ENCODE measurements at regions not wholly inside any gene's neighbourhood (a gene's known extent, or its start where the extent isn't known, plus 50 kb on each side); places are given as distances from the start of the nearest gene placed in this dataset.
A peak's percentile ranks its signal among the peaks of the same experiment; 100 is the strongest.

DNA sequence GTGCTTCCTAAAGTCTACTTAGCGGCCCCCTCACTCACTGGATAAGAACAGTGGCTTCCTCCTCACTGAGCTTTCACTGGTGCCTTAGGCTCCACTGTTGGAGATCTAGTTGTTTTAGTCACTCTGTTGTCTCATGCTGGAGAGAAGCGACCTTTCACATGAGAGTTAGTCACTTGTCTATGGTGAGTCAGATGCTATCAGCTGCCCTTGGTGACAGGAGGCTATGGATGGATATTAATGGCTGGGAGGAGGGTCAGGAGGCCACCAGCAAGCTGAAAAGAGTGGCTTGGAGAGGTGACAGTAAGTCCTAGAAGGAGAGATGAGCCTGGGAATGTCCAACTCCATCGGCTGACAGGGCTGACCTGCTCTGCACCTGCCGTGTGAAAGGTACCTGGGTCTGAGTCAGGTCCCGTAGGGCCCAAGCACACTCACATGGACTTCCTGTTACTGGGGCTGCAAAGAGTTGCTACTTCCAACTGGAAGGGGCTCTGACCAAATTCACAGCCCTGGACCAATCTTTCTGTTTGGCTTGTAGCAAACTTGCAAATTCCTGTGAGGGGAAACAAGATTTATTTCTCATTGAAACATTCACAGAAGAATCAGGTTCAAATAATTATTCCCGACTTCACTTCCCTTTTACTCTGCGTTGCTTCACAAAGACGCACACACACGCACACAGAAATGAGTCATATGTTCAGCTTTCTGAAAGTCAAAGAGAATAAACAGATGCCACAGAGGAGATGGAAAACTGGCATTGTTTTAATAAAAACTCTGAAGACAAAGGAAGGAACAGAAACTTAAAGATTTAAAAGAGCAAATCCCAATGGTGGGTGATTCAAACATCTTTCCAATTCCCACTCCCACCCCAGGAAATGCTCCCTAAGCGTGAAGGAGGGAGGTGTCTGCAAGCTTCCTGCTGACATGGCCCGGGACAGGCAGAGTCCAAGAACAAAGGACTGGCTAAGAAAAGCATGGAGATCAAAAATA lies 203.5 kb upstream of the TWIST2 start:
- H3K27ac ChIP-seq (ENCODE audit: low read length): peak overlapping the region; percentile 67
- H3K36me3 ChIP-seq (ENCODE audit: control insufficient read depth in 1 of 2, insufficient read depth in 2 of 2, low read length in 2 of 2): no peaks in the 10 kb centered on the region
- no peaks in the 10 kb centered on the region for H3K27me3 ChIP-seq (ENCODE audit: low read depth, low read length)

DNA sequence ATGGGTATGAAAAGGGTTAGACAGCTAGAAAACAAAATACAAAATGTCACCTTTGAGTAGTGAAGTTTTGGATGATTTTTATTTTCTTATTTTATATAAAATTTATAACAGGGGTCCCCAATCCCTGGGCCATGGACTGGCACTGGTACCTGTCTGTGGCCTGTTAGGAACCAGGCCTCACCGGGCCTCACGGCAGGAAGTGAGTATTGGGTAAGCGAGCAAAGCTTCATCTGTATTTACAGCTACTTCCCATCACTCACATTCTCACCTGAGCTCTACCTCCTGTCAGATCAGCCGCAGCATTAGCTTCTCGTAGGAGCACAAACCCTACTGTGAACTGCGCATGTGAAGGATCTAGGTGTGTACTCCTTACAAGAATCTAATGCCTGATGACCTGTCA lies 202.8 kb upstream of the TWIST2 start:
- peaks cover 4 to 15% of the 10 kb centered on the region in 2 donors for H3K4me1 ChIP-seq (ENCODE audit: control insufficient read depth in 1 of 2, insufficient read depth in 2 of 2, low read length in 2 of 2)
- H3K4me3 ChIP-seq (ENCODE audit: low read depth in 1 of 2, low read length in 2 of 2): no peak overlapping the region
- H3K27me3 ChIP-seq (ENCODE audit: low read depth, low read length): no peaks in the 10 kb centered on the region
- no peaks in the 10 kb centered on the region for H3K9me3 ChIP-seq (ENCODE audit: control insufficient read depth in 1 of 2, low read length in 2 of 2)
- H3K36me3 ChIP-seq (ENCODE audit: control insufficient read depth in 1 of 2, insufficient read depth in 2 of 2, low read length in 2 of 2): no peaks in the 10 kb centered on the region
- H3K27ac ChIP-seq (ENCODE audit: low read length): peak overlapping the region; percentile 67

More for the DNA sequence above, 203.5 kb upstream of the TWIST2 start:
- peaks cover 4 to 15% of the 10 kb centered on the region in 2 donors for H3K4me1 ChIP-seq (ENCODE audit: control insufficient read depth in 1 of 2, insufficient read depth in 2 of 2, low read length in 2 of 2)
- H3K9me3 ChIP-seq (ENCODE audit: control insufficient read depth in 1 of 2, low read length in 2 of 2): no peaks in the 10 kb centered on the region
- H3K4me3 ChIP-seq (ENCODE audit: low read depth in 1 of 2, low read length in 2 of 2): no peak overlapping the region

DNA sequence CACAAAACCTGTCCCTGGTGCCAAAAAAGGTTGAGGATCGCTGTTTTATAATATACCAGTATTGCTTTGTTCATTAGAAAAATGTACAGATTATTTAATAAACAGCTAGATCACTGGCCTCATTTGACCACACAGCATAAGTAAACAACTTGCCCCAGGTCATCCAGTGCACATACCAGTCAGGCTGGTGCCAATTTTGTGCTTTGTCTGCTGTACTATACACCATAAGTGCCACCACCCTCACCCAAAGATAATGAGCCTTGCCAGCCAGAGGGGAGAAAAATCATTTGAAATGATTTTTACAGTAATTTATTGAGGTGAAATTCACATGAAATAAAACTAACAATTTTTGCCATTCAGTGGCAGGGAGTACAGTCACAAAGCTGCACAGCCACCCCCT lies 202.2 kb upstream of the TWIST2 start:
- no peaks in the 10 kb centered on the region for H3K9me3 ChIP-seq (ENCODE audit: control insufficient read depth in 1 of 2, low read length in 2 of 2)
- H3K36me3 ChIP-seq (ENCODE audit: control insufficient read depth in 1 of 2, insufficient read depth in 2 of 2, low read length in 2 of 2): no peaks in the 10 kb centered on the region
- H3K4me1 ChIP-seq (ENCODE audit: control insufficient read depth in 1 of 2, insufficient read depth in 2 of 2, low read length in 2 of 2): peaks cover 4 to 15% of the 10 kb centered on the region in 2 donors
- H3K4me3 ChIP-seq (ENCODE audit: low read depth in 1 of 2, low read length in 2 of 2): no peak overlapping the region
- H3K27ac ChIP-seq (ENCODE audit: low read length): peak overlapping the region; percentile 26
- H3K27me3 ChIP-seq (ENCODE audit: low read depth, low read length): no peaks in the 10 kb centered on the region

DNA sequence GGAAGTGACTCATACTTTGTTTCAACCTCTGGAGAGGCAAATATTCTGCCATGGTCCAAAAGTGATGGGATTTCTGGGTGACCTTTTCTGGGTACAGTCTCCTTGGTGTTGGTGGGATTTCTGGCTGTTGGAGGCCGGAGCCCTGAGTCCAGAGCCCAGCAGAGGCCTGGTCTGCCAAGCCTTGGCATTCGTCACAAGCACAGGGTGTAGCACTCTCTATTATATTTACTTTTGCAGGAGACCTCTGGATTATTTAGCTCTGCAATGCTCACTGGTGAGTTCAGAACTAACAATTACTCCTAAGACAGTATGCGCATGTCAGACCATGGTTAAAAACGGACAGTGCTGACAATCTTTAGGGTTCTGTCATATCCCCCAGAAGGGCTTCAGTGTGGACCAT lies 201.6 kb upstream of the TWIST2 start:
- Histone ChIP-seq H3K4me1 (ENCODE audit: control insufficient read depth in 1 of 2, insufficient read depth in 2 of 2, low read length in 2 of 2) (peaks cover 4 to 15% of the 10 kb centered on the region in 2 donors), H3K4me3 (ENCODE audit: low read depth in 1 of 2, low read length in 2 of 2) (no peak overlapping the region), H3K36me3 (ENCODE audit: control insufficient read depth in 1 of 2, insufficient read depth in 2 of 2, low read length in 2 of 2) (no peaks in the 10 kb centered on the region), H3K27me3 (ENCODE audit: low read depth, low read length) (no peaks in the 10 kb centered on the region), H3K9me3 (ENCODE audit: control insufficient read depth in 1 of 2, low read length in 2 of 2) (no peaks in the 10 kb centered on the region), H3K27ac (ENCODE audit: low read length) (peak overlapping the region; percentile 26)

DNA sequence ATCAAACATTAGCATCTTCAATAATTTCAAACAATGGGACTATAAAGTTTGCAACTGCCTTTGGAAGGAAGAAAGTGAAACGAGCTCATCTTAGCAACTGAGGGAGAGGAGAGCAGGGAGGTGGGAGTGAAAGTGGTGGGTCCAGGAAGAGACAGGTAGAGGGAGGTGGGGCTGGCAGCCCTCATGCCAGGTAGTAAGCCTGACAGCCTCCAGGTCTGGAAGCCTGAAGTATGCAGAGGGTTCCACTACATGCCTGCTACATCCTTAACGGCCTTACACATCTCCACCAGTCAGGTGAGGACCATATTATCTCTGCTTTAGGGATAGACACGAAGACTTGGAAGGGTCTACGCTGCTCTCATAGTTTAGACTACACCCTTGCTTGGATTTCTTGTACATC lies 201.1 kb upstream of the TWIST2 start:
- H3K27me3 ChIP-seq (ENCODE audit: low read depth, low read length): no peaks in the 10 kb centered on the region
- no peaks in the 10 kb centered on the region for H3K36me3 ChIP-seq (ENCODE audit: control insufficient read depth in 1 of 2, insufficient read depth in 2 of 2, low read length in 2 of 2)
- no peak overlapping the region for H3K27ac ChIP-seq (ENCODE audit: low read length)
- no peaks in the 10 kb centered on the region for H3K9me3 ChIP-seq (ENCODE audit: control insufficient read depth in 1 of 2, low read length in 2 of 2)
- no peak overlapping the region for H3K4me3 ChIP-seq (ENCODE audit: low read depth in 1 of 2, low read length in 2 of 2)
- peaks cover 4 to 15% of the 10 kb centered on the region in 2 donors for H3K4me1 ChIP-seq (ENCODE audit: control insufficient read depth in 1 of 2, insufficient read depth in 2 of 2, low read length in 2 of 2)

DNA sequence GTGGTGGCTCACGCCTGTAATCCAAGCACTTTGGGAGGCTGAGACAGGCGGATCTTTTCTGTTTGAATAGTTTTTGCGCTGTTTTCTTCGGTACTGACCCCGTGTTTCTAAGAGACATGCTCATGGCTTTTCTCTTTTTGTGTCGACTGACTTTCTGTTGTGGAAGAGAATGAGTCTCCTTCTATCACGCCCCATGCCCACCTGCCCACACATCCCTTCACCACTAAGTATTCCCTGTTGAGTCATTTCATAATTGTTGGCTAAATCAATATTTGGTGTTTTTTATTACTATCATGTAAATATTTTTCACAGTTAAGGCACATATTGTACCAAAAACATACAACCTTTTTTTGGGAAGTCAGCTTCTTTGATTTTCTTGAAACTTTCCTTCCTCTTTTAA lies 198.8 kb upstream of the TWIST2 start:
- H3K9me3 ChIP-seq (ENCODE audit: control insufficient read depth in 1 of 2, low read length in 2 of 2): no peaks in the 10 kb centered on the region
- no peaks in the 10 kb centered on the region for H3K36me3 ChIP-seq (ENCODE audit: control insufficient read depth in 1 of 2, insufficient read depth in 2 of 2, low read length in 2 of 2)
- H3K4me1 ChIP-seq (ENCODE audit: control insufficient read depth in 1 of 2, insufficient read depth in 2 of 2, low read length in 2 of 2): peaks cover 0 to 15% of the 10 kb centered on the region in 2 donors
- H3K27me3 ChIP-seq (ENCODE audit: low read depth, low read length): no peaks in the 10 kb centered on the region
- H3K27ac ChIP-seq (ENCODE audit: low read length): no peak overlapping the region
- no peak overlapping the region for H3K4me3 ChIP-seq (ENCODE audit: low read depth in 1 of 2, low read length in 2 of 2)

DNA sequence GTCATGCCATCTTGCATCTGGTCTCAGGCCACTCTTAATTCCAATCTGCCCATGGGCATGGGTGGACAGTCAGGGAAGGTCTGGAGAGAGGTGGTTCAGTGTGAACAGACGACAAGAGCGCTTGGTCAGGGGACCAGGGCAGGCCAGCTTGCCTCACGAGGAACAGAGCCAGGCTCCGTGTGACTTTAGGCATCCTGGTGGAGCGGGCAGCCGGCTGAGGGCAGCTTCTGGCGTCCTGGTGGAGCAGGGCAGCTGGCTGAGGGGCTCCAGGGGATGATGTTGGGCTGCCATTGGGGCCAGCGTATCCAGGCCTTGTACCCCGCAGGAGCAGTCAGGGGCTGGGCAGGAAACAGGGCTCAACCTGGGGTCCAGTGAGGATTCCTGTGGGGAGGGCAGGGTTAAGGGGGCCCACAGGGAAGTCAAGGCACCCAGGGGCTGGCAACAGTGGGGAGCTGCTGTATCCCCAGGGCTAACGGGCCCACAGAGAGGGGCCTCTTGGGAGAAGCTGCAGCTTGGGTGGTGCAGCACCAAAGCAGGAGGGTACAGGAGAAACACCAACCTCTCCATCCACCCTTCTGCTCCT lies 197.9 kb upstream of the TWIST2 start:
- no peak overlapping the region for H3K27ac ChIP-seq (ENCODE audit: low read length)
- no peaks in the 10 kb centered on the region for H3K36me3 ChIP-seq (ENCODE audit: control insufficient read depth in 1 of 2, insufficient read depth in 2 of 2, low read length in 2 of 2)
- peaks cover 0 to 11% of the 10 kb centered on the region in 2 donors for H3K4me1 ChIP-seq (ENCODE audit: control insufficient read depth in 1 of 2, insufficient read depth in 2 of 2, low read length in 2 of 2)
- H3K9me3 ChIP-seq (ENCODE audit: control insufficient read depth in 1 of 2, low read length in 2 of 2): no peaks in the 10 kb centered on the region
- H3K27me3 ChIP-seq (ENCODE audit: low read depth, low read length): no peaks in the 10 kb centered on the region
- H3K4me3 ChIP-seq (ENCODE audit: low read depth in 1 of 2, low read length in 2 of 2): no peak overlapping the region

DNA sequence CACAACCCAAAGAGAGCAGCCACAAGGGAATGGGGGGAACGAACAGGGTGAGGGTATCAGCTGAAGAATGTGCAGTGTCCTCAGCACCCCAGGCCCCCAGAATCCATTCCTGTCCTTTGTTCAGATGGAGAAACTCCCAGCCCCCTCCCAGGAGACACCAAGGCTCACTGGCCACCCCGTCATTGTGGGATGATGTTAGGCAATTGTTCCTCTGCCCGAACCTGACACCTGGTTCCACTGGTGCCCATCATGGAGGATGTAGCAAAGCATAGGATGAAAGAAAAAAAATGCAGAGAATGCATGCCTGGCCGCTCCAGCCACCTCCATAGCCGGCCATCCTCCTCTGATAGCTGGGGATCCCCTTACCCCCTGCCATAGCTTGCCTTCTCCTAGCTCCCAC lies 197.3 kb upstream of the TWIST2 start:
- Histone ChIP-seq H3K4me3 (ENCODE audit: low read depth in 1 of 2, low read length in 2 of 2) (no peak overlapping the region), H3K36me3 (ENCODE audit: control insufficient read depth in 1 of 2, insufficient read depth in 2 of 2, low read length in 2 of 2) (no peaks in the 10 kb centered on the region), H3K27me3 (ENCODE audit: low read depth, low read length) (no peaks in the 10 kb centered on the region), H3K4me1 (ENCODE audit: control insufficient read depth in 1 of 2, insufficient read depth in 2 of 2, low read length in 2 of 2) (peaks cover 0 to 8% of the 10 kb centered on the region in 2 donors), H3K27ac (ENCODE audit: low read length) (no peak overlapping the region), H3K9me3 (ENCODE audit: control insufficient read depth in 1 of 2, low read length in 2 of 2) (no peaks in the 10 kb centered on the region)

DNA sequence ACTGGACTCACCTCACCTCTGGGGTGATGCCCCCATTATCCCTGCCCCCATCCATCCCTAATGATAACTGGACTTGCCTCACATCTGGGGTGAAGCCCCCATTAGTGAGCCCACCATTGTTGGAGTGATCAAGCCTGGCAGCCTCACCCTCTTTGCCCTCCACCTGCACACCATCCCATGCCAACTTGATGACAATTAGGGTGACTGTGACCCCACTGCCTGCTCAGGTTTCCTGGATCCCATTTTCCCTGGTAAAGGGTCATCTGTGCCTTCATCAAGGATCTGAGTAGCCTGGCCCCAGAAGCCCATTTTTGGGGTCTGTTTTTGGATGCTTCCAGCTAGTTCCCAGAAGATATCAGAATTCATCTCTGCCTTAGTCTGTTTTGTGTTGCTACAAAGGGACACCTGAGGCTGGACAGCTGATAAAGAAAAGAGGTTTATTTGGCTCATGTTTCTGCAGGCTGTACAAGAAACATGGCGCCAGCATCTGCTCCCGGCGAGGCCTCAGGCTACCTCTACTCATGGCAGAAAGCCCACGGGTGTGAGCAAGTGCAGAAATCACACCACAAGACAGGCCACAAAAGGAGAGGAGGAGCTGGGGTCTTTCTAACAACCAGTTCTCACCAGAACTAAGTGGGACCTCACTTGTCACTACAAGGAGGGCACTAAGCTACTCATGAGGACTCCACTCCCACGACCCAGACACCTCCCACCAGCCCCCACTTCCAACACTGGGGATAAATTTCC lies 196.4 kb upstream of the TWIST2 start:
- Histone ChIP-seq H3K27ac (ENCODE audit: low read length) (no peak overlapping the region), H3K36me3 (ENCODE audit: control insufficient read depth in 1 of 2, insufficient read depth in 2 of 2, low read length in 2 of 2) (no peaks in the 10 kb centered on the region), H3K27me3 (ENCODE audit: low read depth, low read length) (no peaks in the 10 kb centered on the region), H3K9me3 (ENCODE audit: control insufficient read depth in 1 of 2, low read length in 2 of 2) (no peaks in the 10 kb centered on the region), H3K4me1 (ENCODE audit: control insufficient read depth in 1 of 2, insufficient read depth in 2 of 2, low read length in 2 of 2) (no peaks in the 10 kb centered on the region), H3K4me3 (ENCODE audit: low read depth in 1 of 2, low read length in 2 of 2) (no peak overlapping the region)

DNA sequence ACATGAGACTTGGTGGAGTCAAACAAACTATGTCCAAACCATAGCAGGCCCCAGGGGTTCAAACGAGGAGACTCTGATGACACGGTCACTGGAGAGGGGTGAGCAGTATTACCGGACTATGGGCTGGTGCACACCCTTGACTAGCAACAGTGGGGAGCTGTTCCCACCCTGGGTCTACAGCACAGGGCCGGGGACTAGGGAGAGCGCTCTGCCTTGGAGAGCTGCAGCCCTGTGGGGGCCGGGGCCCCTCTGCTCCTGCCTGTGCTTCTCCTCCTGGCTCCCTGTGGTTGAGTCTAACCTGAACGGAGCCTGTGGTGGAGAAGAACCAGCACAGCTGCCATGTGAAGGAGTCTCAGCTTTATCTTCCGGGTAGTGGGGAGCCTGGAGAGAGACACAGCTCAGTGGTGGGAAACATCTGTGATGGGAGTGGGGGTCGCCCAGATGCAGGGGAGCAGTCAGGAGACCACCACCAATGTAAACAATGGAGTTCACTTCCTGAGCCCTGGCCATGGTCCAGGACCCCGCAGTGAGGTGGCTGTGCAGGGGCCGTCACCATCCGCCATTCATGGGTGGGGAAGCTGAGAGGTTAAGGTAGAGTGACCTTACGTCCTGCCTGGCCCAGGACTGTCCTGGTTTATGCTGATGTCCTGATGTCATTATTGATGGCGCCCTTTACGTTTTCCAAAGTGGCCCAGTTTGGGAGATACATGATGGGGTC lies 195.7 kb upstream of the TWIST2 start:
- H3K4me1 ChIP-seq (ENCODE audit: control insufficient read depth in 1 of 2, insufficient read depth in 2 of 2, low read length in 2 of 2): no peaks in the 10 kb centered on the region
- H3K27ac ChIP-seq (ENCODE audit: low read length): no peak overlapping the region
- H3K9me3 ChIP-seq (ENCODE audit: control insufficient read depth in 1 of 2, low read length in 2 of 2): no peaks in the 10 kb centered on the region
- no peak overlapping the region for H3K4me3 ChIP-seq (ENCODE audit: low read depth in 1 of 2, low read length in 2 of 2)
- no peaks in the 10 kb centered on the region for H3K36me3 ChIP-seq (ENCODE audit: control insufficient read depth in 1 of 2, insufficient read depth in 2 of 2, low read length in 2 of 2)
- H3K27me3 ChIP-seq (ENCODE audit: low read depth, low read length): no peaks in the 10 kb centered on the region

DNA sequence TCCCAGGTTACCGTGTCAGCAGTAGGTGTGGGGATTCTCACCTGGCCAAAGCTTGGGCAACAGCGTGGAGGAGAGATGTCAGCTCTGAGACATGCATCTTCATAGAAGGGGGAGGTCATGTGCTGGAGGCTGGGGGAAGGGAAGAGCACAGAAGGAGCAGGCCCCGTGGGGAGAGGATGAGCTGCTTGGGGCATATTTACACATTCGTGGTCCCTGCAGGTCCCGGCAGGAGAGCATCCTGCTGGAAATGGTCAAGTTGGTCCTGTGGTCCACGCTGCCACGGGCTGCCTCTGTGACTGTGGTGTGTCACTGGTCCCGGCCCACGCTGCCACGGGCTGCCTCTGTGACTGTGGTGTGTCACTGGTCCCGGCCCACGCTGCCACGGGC lies 195.1 kb upstream of the TWIST2 start:
- no peaks in the 10 kb centered on the region for H3K27me3 ChIP-seq (ENCODE audit: low read depth, low read length)
- H3K36me3 ChIP-seq (ENCODE audit: control insufficient read depth in 1 of 2, insufficient read depth in 2 of 2, low read length in 2 of 2): no peaks in the 10 kb centered on the region
- H3K4me3 ChIP-seq (ENCODE audit: low read depth in 1 of 2, low read length in 2 of 2): no peak overlapping the region
- H3K4me1 ChIP-seq (ENCODE audit: control insufficient read depth in 1 of 2, insufficient read depth in 2 of 2, low read length in 2 of 2): no peaks in the 10 kb centered on the region
- H3K27ac ChIP-seq (ENCODE audit: low read length): no peak overlapping the region
- H3K9me3 ChIP-seq (ENCODE audit: control insufficient read depth in 1 of 2, low read length in 2 of 2): no peaks in the 10 kb centered on the region
